ENCODE measurements at regions not wholly inside any gene's neighbourhood (a gene's known extent, or its start where the extent isn't known, plus 50 kb on each side); places are given as distances from the start of the nearest gene placed in this dataset.

GRCh38 chr12:43214166-43214565 lies 337.8 kb downstream of the ADAMTS20 start:
- H3K9me3 ChIP-seq, result no peaks in the 10 kb centered on the region
- intact Hi-C loops (cut with DNase I), result no loop called here
- no peak overlapping the region for H3K27ac ChIP-seq
- TF ChIP-seq CTCF (IDR thresholded peaks at IDR 0.05) (no peak), POLR2AphosphoS5 (IDR thresholded peaks at IDR 0.05; ENCODE audit: insufficient read depth in 1 of 2, low read depth in 1 of 2) (no peak), POLR2A (IDR thresholded peaks at IDR 0.05) (no peak)
- DNase-seq (ENCODE audit: extremely low spot score in 2 of 2), result no peak
- H3K36me3 ChIP-seq, result no peaks in the 10 kb centered on the region
- no peaks in the 10 kb centered on the region for H3K4me1 ChIP-seq
- H3K27me3 ChIP-seq, result no peaks in the 10 kb centered on the region
- H3K4me3 ChIP-seq, result no peak overlapping the region

- TF ChIP-seq POLR2AphosphoS5 (IDR thresholded peaks at IDR 0.05; ENCODE audit: insufficient read depth in 1 of 2, low read depth in 1 of 2), result no peak
- TF ChIP-seq POLR2A (IDR thresholded peaks at IDR 0.05), result no peak
- TF ChIP-seq CTCF (IDR thresholded peaks at IDR 0.05), result no peak
- H3K4me1 ChIP-seq, result no peaks in the 10 kb centered on the region
- H3K4me3 ChIP-seq, result no peak overlapping the region
- H3K27me3 ChIP-seq, result no peaks in the 10 kb centered on the region
- intact Hi-C loops (cut with DNase I), result no loop called here
- no peak overlapping the region for H3K27ac ChIP-seq
- H3K36me3 ChIP-seq, result no peaks in the 10 kb centered on the region
- H3K9me3 ChIP-seq, result no peaks in the 10 kb centered on the region
- no peak for DNase-seq (ENCODE audit: extremely low spot score in 2 of 2)
These were observed 338.4 kb downstream of the ADAMTS20 start for GRCh38 chr12:43213608-43214007.

GRCh38 chr12:43210485-43211192 lies 341.4 kb downstream of the ADAMTS20 start:
- H3K4me3 ChIP-seq, result no peak overlapping the region
- peak overlapping the region; percentile 0 for H3K27ac ChIP-seq
- TF ChIP-seq POLR2A (IDR thresholded peaks at IDR 0.05) (no peak), POLR2AphosphoS5 (IDR thresholded peaks at IDR 0.05; ENCODE audit: insufficient read depth in 1 of 2, low read depth in 1 of 2) (no peak), CTCF (IDR thresholded peaks at IDR 0.05) (no peak)
- no peaks in the 10 kb centered on the region for H3K36me3 ChIP-seq
- intact Hi-C loops (cut with DNase I), result no loop called here
- H3K4me1 ChIP-seq, result no peaks in the 10 kb centered on the region
- H3K27me3 ChIP-seq, result no peaks in the 10 kb centered on the region
- DNase-seq (ENCODE audit: extremely low spot score in 2 of 2), result no peak
- no peaks in the 10 kb centered on the region for H3K9me3 ChIP-seq

GRCh38 chr12:43208627-43209026 lies 343.4 kb downstream of the ADAMTS20 start:
- no peak for DNase-seq (ENCODE audit: extremely low spot score in 2 of 2)
- H3K36me3 ChIP-seq, result no peaks in the 10 kb centered on the region
- intact Hi-C loops (cut with DNase I), result no loop called here
- no peaks in the 10 kb centered on the region for H3K9me3 ChIP-seq
- no peaks in the 10 kb centered on the region for H3K4me1 ChIP-seq
- no peak overlapping the region for H3K4me3 ChIP-seq
- H3K27ac ChIP-seq, result no peak overlapping the region
- TF ChIP-seq POLR2AphosphoS5 (IDR thresholded peaks at IDR 0.05; ENCODE audit: insufficient read depth in 1 of 2, low read depth in 1 of 2) (no peak), POLR2A (IDR thresholded peaks at IDR 0.05) (no peak), CTCF (IDR thresholded peaks at IDR 0.05) (no peak)
- no peaks in the 10 kb centered on the region for H3K27me3 ChIP-seq

GRCh38 chr12:43208221-43208620 lies 343.8 kb downstream of the ADAMTS20 start:
- H3K4me1 ChIP-seq, result no peaks in the 10 kb centered on the region
- no peaks in the 10 kb centered on the region for H3K36me3 ChIP-seq
- H3K27ac ChIP-seq, result no peak overlapping the region
- TF ChIP-seq POLR2A (IDR thresholded peaks at IDR 0.05) (no peak), CTCF (IDR thresholded peaks at IDR 0.05) (no peak), POLR2AphosphoS5 (IDR thresholded peaks at IDR 0.05; ENCODE audit: insufficient read depth in 1 of 2, low read depth in 1 of 2) (no peak)
- no peaks in the 10 kb centered on the region for H3K27me3 ChIP-seq
- no peaks in the 10 kb centered on the region for H3K9me3 ChIP-seq
- DNase-seq (ENCODE audit: extremely low spot score in 2 of 2), result no peak
- intact Hi-C loops (cut with DNase I), result no loop called here
- H3K4me3 ChIP-seq, result no peak overlapping the region

Measured in vagina (tissue), 2 donors.